T-helper 1 cell (primary cell): ENCODE measurements at regions not wholly inside any gene's neighbourhood (a gene's known extent, or its start where the extent isn't known, plus 50 kb on each side); places are given as distances from the start of the nearest gene placed in this dataset.
"Not testable (repeated sequence)": the region's sequence is repeated elsewhere in the genome, so short reads cannot be mapped to it uniquely, and the experiment has no call there.

Experiments
- DNase-seq, 5 donors: peaks; one replicate each; pipeline ENCODE4 v3.0.0-alpha.2; 2012 to 2020

DNA sequence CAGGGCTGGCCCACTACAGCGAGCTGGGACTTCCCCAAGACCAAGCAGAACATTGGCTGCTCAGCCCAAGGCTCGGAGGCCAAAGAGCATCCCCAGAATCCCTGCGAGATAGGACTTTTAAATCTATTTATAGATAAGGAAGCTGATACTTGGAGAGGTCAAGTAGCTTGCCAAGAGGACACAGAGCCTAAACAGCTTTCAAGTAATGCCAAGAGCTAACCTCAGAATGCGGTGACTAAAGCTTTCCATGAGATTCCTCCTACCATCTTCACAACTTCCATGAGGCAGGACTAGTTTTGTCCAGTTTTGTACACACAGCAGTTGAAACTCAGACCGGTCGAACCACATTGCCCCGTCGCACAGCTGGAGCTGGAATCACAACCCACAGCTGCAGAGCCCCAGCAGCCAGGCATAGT lies 168.1 kb upstream of the TOP1 start:
- DNase-seq = no peak

DNA sequence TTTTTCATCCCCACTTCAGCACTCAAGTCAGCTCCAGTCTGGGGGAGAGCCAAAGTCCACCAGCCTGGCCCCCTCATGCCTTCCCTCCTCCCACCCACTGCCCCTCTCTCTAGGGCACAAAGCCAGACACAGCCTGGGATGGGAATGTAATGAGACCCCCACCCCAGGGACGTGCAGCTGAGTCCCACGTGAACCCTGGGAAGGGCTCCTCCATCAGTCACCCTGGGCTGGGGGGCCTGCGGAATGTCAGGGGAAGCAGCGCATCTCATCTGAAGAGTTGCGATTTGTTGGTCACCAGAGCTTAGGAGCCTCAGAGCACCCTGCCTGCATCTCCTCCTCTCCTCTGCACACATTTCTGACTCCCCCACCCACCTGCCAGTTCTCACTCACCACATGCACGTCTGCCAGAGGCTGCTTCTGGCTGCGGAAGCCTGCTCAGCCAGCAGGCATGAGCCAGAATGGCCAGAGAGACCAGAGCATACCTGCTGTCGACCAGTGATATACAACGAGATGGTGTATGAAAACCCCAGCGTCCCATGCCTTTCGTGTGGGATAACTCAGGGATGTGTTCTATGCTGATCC lies 167.1 kb upstream of the TOP1 start:
- no peak for DNase-seq

DNA sequence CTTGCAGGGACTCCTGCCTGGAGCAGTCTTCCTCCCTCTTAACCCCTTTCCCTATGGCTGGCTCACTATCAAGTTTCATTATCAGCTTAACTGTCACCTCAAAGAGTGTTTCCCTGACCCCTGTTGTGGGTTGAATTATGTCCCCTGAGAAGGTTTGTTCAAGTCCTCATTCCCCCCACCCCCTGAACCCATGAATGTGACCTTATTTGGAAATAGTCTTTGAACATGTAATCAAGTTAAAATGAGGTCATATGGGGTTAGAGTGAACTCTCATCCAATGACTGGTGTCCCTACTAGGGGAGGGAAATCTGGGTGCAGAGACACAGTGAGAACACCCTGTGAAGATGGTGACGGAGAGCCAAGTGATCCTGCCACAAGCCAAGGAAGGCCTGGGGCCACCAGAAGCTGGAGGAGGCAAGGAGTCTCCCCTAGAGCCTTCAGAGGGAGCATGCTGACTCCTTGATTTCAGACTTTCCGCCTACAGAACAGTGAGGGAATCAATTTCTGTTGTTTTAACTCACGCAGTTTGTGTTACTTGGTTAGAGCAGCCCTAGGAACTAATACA lies 165.2 kb upstream of the TOP1 start:
- DNase-seq = no peak

DNA sequence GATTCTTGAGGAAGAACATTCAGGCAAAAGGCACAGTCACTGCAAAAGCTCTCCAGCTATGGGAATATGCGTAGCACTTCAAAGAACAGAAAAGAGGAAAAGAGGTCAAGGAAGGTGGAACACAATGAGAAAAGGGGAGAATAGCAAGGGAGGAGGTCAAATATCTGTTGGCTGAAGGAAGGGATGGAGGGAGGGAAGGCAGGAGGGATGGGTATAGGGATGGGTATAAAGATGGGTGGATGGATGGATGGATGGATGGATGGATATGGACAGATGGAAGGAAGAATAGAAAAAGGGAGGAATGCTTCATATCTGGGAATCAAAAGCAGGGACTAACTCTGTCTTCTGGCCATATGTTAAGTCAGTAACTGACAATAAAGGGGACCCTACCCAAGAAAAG lies 164.2 kb upstream of the TOP1 start:
- no peak for DNase-seq

DNA sequence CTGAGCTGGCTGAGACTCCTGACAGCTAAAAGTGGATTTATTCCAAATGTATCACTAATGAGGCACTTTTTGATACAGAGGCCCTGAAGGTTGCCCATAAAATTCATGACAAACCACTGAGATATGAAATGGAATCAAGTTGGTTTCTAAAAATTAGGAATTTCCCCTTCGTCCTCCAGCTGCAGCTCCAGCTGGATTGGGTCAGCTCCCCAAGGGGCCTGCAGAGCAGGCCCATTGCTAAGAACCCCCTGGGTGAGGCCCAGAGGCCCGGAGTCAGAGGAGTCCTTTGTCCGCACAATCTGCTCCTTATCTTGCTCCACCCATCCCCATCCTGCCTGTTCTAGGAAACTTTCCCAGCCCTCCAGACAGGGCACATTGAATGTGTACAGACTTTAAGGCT lies 163.5 kb upstream of the TOP1 start:
- no peak for DNase-seq

DNA sequence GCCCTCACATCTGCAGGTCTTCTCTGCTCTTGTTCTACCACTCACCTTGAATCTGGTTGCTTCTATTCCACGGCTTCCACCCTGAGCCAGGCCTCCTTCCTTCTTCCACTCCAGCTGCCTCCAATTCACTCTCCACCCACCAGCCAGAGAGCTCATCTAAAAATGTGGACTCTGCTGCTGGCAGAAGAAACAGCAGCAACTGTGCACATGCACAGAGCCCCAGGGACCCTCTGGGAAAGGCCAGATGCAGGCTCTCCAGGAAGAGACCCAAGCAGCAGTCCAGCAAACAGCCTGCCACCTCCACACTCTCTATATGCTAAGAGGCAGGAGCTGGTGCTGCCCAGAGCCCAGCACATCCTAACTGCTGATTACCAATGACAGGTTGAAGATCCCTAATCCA lies 162.6 kb upstream of the TOP1 start:
- DNase-seq = no peak

DNA sequence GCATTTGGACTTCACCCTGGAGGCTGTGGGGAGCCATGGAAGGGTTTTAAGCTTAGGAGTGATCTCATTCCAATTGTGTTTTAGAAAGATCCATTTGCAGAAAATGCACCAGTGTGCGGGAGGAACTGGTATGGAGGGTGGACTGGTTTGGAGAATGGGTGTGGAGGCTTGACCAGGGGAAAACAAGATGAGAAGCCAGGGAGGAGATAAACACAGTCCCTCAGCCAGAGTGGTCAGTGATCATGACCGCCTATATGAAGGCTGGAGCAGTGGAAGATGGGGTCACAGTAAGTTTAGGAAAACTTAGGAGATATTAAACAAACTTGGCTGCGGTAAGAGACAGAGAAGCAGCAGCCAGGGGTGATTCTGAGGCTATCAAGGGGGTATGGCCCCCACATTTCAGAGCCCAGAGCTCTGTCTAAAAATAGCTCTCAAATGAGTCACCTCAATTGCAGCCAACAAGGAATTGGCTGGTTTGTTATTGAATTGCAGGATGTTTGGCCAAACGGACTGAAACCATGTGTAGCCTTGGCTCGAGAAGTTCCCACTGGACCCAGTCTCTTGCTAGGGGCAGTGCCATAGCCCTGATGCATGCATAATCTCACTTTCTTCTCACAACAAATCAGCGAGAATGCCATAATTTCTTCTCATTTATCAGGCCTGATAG lies 159.9 kb upstream of the TOP1 start:
- no peak for DNase-seq

DNA sequence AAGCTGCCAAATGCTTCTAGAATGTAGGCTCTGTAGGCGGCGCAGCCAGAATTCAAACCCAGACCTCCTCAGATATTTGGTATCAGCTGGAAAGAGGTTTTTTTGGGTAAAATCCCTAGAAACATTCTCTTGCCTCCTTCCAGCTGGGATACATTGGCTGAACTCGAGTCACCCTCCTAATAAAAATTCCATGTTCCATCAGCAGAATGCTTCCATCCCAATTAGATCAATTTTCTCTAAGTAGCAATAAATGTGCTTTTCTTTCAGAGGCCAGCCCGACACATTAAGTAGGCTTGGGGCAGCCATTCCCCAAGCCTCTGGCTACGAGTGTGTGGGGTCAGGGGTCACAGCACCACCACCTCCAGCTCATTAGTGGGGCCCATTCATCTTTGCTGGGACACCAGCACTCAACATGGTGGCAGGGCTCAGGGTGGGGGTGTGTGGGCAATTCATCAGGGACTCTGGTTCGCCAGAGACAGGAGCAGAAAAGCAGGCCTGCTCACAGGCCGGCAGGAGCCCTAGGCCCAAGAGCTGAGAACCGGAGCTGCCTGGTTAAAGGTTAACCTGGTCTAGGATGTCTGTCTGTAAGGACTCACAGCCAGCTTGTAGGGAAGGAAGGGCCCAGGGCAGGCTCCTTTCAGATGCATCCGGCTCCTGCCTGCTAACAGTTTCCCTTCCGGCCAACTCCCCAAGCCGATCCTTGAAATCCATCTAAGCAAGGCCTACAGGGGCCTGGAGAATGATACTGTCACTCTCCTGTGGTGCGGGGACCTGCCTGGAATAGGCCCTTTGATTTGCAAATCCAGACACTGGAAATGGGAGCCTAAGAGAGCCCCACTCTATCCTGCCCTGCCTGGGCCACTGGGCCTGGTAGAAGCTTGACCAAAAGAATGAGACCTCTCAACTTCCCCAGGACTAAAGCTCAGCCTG lies 159.1 kb upstream of the TOP1 start:
- no peak for DNase-seq

DNA sequence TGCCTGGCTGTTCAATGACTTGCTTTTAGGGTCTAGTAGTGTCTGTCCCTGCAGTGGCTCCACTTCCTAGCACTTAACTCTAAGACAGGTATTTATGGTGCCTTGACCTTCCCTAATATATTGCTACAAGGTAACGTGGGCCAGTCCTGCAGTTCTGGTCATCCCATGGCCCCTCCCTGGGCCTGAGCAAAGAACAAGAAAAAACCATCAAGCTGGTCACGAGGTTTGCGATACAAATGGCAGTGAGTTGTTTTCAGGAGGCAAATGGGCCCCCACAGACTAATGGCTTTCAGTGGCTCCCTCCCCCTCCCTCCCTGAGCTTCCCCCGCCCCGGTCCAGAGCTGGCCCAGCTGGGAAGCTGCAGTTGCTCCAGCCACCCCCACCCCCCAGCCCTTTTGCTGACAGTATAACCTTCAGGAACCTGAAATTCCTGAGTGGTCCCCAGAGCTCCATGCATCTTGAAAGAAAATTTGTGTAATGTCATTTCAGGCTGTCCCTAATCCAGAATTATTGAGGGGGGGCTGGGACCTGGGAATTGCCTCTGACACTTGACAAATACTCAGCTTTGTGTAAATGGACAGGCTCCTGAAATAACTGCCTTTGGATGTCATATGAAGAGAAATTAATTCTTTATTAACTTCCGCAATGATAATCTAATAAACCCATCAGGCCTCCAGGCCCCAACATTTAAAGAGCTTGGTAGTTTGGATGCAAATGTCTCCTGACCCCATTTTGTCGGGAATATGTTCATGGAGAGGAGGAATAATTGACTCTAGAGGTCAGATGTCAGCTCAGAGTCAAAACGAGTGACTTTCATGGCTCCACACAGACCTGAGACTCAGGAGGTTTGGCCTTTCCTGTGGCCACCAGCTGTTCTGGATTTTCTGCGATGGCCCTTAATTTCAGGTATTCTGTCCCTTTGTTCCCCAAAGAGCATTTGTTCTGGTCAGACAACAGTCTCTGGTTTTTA lies 153.2 kb upstream of the TOP1 start:
- no peak for DNase-seq

DNA sequence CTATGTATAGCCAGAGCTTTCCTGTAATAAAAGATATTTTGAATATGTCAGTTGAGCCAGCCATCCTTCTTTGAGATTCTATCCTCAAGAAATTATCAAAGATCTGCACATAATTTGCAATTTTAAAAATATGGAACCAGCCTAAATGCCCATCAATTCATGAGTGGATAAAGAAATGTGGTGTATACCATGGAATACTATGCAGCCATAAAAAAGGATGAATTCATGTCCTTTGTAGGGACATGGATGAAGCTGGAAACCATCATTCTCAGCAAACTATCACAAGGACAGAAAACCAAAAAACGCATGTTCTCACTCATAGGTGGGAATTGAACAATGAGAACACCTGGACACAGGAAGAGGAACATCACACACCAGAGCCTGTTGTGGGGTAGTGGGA lies 150.5 kb upstream of the TOP1 start:
- not testable (repeated sequence) for DNase-seq

DNA sequence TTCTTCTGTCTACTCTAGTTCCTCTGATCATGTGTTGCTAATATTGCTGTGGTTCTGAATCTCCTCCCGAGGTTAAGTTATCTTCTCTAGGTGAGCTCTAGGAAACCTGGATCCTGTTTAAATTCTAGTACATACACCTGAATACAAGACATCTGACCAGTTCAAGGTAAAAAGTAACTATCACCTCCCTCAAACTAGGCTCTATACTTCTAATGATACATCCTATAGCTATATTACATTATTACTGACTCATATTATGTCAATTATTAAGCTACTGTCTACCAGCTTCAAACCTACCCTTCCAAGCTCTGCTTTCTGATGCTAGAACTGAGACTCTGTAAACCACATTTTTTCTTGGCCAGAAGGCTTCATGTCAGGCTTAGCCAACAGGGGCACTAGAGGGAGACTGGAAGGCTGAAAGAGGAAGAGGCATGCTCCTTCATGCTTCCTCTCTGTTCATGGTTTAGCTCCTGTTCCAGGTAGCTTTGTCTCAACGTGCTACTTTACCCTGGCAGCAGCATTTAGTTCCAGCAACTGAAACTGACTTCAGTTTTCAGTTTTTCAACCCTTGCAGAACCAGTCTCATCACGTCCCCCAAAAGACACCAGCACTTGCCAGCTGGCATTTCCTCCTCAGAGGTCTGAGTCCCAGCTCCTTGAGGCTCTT lies 148.4 kb upstream of the TOP1 start:
- peak in 1 of 5 donors; percentile 4 for DNase-seq

DNA sequence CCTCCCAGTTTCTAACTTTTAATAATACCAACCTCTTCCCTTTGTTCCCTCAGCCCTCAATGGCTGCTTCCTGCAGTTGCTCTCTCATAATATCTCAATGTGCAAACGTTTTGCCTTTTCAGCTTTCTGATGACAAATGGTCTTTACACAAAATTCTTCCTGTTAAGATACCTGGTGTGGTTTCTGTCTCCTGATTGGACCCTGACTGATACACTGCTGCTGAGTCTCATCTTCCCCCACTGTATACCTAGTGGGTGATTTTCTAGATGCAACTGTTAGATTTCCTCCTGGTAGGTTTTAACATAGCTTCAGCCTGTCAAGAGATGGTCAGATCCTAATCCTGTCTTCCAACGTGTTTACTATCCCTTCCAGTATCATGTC lies 147.9 kb upstream of the TOP1 start:
- no peak for DNase-seq

DNA sequence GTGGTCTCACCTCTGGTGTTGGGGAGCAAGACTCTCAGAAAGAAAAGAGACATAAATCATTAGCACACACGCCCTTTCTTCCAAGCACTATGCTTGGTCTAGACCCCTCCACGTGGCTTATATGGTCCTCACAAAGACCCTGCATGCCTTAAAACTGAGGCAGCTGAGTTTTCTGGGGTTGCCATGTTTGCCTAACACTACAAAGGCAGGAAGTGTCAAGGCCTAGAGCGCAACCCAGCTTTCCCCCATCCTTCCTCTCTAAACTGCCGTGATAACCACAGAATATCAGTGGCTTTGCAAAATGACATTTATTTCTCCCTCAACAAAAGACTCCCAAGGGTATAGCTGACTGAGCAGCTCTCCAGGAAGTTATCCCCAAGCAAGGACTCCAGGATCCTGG lies 146.5 kb upstream of the TOP1 start:
- peak in 1 of 5 donors; percentile 42 for DNase-seq

DNA sequence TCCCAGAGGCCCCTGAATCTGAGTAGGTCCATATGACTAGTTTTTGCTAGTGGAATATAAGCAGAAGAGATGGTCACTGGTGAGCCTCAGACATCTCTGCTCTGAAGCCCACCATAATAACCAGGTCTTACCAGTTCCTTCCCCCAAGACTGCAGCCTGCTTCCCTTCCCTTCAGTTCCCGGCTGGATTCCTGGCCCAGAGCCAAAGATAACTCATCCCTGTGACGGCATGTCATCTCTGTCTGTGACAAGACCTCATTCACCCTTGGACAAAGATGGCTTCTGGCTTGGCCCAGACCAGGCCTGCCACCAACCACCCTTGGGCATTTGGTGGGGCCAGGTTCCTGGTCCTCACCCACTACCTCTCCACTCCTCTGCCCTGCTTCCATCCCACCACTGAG lies 145.5 kb upstream of the TOP1 start:
- DNase-seq = no peak

DNA sequence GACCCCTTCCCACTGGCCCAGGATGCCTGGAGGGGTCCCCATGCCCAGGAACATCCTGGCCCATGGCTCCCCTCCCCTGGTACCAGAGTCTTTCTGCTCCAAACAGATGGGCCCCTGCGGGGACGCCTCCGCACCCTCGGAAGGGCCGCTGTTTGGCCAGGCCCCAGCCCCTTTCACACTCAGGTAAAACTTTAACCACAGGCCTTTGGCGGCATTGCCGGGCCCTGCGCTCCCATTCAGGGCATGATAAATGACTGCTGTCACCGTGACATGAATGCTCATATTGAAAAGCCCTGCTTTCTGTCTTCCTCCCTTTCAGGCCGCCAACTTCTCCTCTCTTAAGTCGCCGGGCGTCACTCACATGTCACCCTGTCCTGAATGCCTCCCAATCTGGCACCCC lies 141.5 kb upstream of the TOP1 start:
- DNase-seq = no peak

DNA sequence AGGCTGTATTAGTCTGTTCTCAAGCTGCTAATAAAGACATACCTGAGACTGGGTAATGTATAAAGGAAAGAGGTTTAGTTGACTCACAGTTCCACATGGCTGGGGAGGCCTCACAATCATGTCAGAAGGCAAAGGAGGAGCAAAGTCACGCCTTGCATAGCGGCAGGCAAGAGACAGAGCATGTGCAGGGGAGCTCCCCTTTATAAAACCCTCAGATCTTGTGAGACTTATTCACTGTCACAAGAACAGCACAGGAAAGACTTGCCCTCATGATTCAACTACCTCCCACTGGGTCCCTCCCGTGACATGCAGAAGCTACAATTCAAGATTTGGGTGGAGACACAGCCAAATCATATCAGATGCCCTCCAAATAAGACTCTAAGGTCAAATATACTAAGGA lies 139.4 kb upstream of the TOP1 start:
- not testable (repeated sequence) for DNase-seq

DNA sequence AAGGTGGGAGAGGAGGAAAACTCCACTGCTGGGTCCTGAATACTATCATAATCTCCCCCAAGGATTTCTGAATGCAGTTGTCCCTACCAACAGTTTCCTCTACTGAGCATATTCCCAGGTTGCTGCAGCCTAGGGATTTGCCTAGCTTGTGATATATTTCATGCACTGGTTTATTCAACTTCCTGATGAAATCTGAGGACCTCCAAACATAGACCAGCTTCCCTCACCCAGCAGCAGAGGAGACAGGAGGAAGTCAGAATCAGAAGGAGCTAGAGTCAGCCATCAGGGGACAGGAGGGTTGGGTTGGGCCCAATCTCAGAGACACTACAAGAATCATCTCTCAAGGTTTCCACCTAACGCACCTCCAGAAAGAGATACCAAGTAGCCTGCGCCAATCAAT lies 138.4 kb upstream of the TOP1 start:
- DNase-seq = no peak

DNA sequence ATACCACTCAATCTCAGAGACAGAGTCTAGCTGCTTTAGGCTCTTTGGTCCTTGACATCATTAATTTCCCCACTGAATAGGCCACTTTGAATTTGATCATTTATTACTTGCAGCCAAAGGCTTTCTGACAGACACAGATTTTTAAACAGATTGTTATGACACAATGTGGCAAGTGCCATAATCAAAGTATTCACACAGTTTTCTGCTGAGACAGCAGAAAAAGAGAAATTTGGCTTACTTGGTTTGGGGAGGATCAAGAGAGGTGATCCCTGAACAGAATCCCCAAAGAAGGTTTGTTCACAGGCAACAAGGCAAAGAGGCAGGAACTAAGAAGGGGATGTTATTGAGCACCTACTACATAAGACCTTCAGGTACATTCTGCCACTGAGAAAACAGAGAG lies 138.0 kb upstream of the TOP1 start:
- no peak for DNase-seq

DNA sequence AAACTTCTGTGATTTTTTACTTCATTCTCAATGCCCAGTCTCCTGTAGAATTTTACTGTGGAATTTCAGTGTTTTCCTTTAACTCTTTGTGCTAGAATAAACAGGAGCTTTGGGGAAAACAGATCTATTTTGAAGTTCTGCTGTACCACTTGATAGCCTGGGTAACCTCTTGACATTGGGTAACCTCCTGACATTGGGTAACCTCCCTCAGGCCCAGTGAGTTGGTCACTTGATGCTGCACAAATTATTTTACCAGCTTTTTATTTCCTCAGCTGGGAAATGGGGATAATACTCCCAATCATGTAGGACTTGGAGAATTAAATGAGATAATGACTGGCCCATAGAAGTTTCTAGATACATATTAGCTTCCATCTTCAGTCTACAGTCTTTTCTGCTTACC lies 137.3 kb upstream of the TOP1 start:
- DNase-seq = no peak

DNA sequence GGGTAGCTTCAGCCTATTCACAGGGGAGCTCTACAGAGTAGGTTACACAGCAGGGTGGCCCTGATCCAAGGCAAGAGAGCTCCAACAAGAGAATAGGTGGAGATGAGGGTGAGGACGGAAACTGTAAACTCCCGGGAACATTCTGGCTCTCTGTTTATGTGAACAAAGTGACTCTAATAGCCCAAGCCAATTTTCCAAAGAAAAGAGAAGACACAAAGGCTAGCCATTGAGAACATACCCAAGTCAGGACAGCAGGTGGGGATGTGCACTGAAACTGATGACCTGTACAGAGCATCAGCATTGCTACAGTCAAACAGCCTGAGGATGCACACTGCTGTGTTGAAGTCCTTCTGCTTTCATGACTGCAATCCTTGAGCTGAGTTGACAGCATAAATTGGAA lies 136.0 kb upstream of the TOP1 start:
- DNase-seq = no peak

DNA sequence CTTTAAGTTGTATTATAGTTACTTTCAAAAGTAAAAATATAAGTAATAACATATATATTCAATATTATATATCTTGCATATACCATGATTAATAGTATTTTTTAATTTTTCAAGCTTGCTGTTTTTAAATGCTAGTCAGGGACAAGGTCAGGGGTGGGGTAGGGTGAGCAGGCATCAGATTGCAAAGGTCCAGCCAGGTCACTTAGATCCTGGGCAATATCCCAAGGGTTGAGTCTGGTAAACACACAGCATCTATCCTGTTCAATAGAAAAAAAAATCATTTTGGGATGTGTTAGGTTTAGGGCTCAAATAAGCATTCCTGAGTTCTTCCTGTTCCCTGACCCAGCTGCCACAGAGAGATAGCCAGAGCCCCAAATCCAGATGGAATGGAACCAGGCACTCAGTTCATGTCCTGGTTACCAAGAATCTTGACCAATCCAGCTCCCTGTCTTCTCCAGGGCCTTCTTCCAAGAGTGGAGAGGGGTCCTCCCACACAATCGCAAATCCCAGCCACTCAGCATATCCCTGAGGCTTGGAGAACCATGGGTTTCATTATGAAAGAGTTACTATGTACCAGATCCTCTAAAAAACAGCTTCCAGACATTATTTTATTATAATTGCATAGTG lies 134.9 kb upstream of the TOP1 start:
- DNase-seq = no peak
